H1 (cell line): ENCODE measurements at regions not wholly inside any gene's neighbourhood (a gene's known extent, or its start where the extent isn't known, plus 50 kb on each side); places are given as distances from the start of the nearest gene placed in this dataset.

Experiments
- CTCF ChIA-PET: fragments of 300-600 bp; sonication (Branson Sonifier 250); formaldehyde crosslinking; loops from one replicate; lab custom pipeline; 2021; ENCODE audit not compliant: partially characterized antibody; lab: Charles Lee
- POLR2A ChIA-PET: fragments of 300-600 bp; sonication (Branson Sonifier 250); formaldehyde crosslinking; loops from one replicate; lab custom pipeline; 2021; ENCODE audit warnings: inconsistent platforms; ENCODE audit not compliant: partially characterized antibody; lab: Charles Lee
- DNase-seq, 2 experiments: peaks; one replicate each; pipeline versions ENCODE4 v3.0.0 to v3.0.0-alpha.2; 2010 to 2022; ENCODE audit warnings: low spot score in 2 of 2, low read depth in 1 of 2, mixed read lengths in 1 of 2
- FAIRE-seq: peaks from 2 replicates; lab custom pipeline; 2011; peaks lifted over from hg19 to GRCh38; lab: Jason Lieb, UNC
- H2AFZ ChIP-seq: 2 replicates; pipeline ENCODE4 v1.8.1; 2012; ENCODE audit warnings: low read length, inconsistent platforms
- H2AK5ac ChIP-seq: 2 replicates; pipeline ENCODE4 v1.6.1; 2013; ENCODE audit warnings: low read depth, low read length
- H2BK120ac ChIP-seq: replicated peaks from 2 replicates; pipeline ENCODE3; 2013; ENCODE audit warnings: low read depth, low read length, inconsistent platforms
- H2BK12ac ChIP-seq: 2 replicates; pipeline ENCODE4 v1.6.1; 2013; ENCODE audit warnings: low read depth, low read length
- H2BK15ac ChIP-seq: 2 replicates; pipeline ENCODE4 v1.6.1; 2013; ENCODE audit warnings: low read length
- H2BK20ac ChIP-seq: 2 replicates; pipeline ENCODE4 v1.6.1; 2013; ENCODE audit warnings: low read length
- H2BK5ac ChIP-seq: 2 replicates; pipeline ENCODE4 v1.6.1; 2013; ENCODE audit warnings: low read depth, low read length
- H3K14ac ChIP-seq: 2 replicates; pipeline ENCODE4 v1.6.1; 2013; ENCODE audit warnings: inconsistent platforms; ENCODE audit not compliant: insufficient read length
- H3K18ac ChIP-seq: 2 replicates; pipeline ENCODE4 v1.6.1; 2013; ENCODE audit warnings: low read length; ENCODE audit errors: extremely low read depth
- H3K23ac ChIP-seq: 2 replicates; pipeline ENCODE4 v1.6.1; 2013; ENCODE audit warnings: inconsistent platforms; ENCODE audit not compliant: insufficient read length
- H3K23me2 ChIP-seq: 2 replicates; pipeline ENCODE4 v1.6.1; 2013; ENCODE audit warnings: low read depth, low read length
- H3K27ac ChIP-seq: 2 replicates; pipeline ENCODE4 v1.6.1; 2011; ENCODE audit warnings: low read depth, low read length, inconsistent platforms
- H3K27me3 ChIP-seq, 4 experiments: replicated peaks in 1 of 4; 1 replicate in 1 of 4; 2 replicates in 3 of 4; pipeline versions ENCODE4 v1.6.1 to v1.8.1; 2011 to 2013; ENCODE audit warnings: low read length in 3 of 4, mild to moderate bottlenecking in 3 of 4, inconsistent platforms in 2 of 4, mixed read lengths in 2 of 4, moderate library complexity in 1 of 4; ENCODE audit not compliant: control insufficient read depth in 3 of 4, insufficient read depth in 3 of 4; ENCODE audit errors: extremely low read depth in 1 of 4
- H3K36me3 ChIP-seq, 4 experiments: 2 replicates each; pipeline versions ENCODE4 v1.6.1 to v1.8.1; 2011 to 2013; ENCODE audit warnings: mild to moderate bottlenecking in 4 of 4, low read length in 3 of 4, moderate library complexity in 2 of 4, control low read depth in 1 of 4, inconsistent platforms in 1 of 4; ENCODE audit not compliant: insufficient read depth in 4 of 4, control insufficient read depth in 2 of 4
- H3K4ac ChIP-seq: replicated peaks from 2 replicates; pipeline ENCODE3; 2013; ENCODE audit warnings: low read length, low read depth, mixed read lengths, inconsistent platforms; ENCODE audit not compliant: insufficient read length
- H3K4me1 ChIP-seq, 4 experiments: replicated peaks in 1 of 4; 1 replicate in 1 of 4; 2 replicates in 3 of 4; pipeline versions ENCODE4 v1.6.1 to v1.8.1; 2011 to 2013; ENCODE audit warnings: low read length in 3 of 4, inconsistent platforms in 2 of 4, mixed read lengths in 1 of 4; ENCODE audit not compliant: insufficient read depth in 4 of 4, control insufficient read depth in 3 of 4
- H3K4me2 ChIP-seq, 2 experiments: 2 replicates each; pipeline versions ENCODE4 v1.6.1 to v1.8.1; 2011 to 2013; ENCODE audit warnings: low read depth in 2 of 2, low read length in 2 of 2, control low read depth in 1 of 2, inconsistent platforms in 1 of 2, mild to moderate bottlenecking in 1 of 2; ENCODE audit not compliant: insufficient read depth in 1 of 2
- H3K4me3 ChIP-seq, 4 experiments: fragments of 200-600, 300-600 bp in 1 of 4; sonication (generic), shearing (Covaris generic), sonication (Bioruptor Twin) in 1 of 4; 2 replicates each; pipeline versions ENCODE4 v1.5.1 to v1.8.1; 2011 to 2016; ENCODE audit warnings: low read length in 4 of 4, low read depth in 3 of 4, control low read depth in 2 of 4, inconsistent platforms in 2 of 4, mild to moderate bottlenecking in 2 of 4, mixed read lengths in 1 of 4, moderate library complexity in 1 of 4; ENCODE audit not compliant: insufficient read depth in 2 of 4; ENCODE audit errors: extremely low read depth in 1 of 4
- H3K56ac ChIP-seq: replicated peaks from 2 replicates; pipeline ENCODE3; 2013; ENCODE audit warnings: low read depth, mild to moderate bottlenecking, mixed read lengths, low read length, inconsistent platforms; ENCODE audit not compliant: insufficient read length
- H3K79me1 ChIP-seq: 2 replicates; pipeline ENCODE4 v1.6.1; 2013; ENCODE audit warnings: low read depth, low read length, control low read depth
- H3K79me2 ChIP-seq, 2 experiments: 2 replicates each; pipeline versions ENCODE4 v1.6.1 to v1.8.1; 2012 to 2013; ENCODE audit warnings: low read length in 2 of 2, mild to moderate bottlenecking in 2 of 2, inconsistent platforms in 1 of 2; ENCODE audit not compliant: insufficient read depth in 2 of 2, control insufficient read depth in 1 of 2
- H3K9ac ChIP-seq, 4 experiments: replicated peaks in 1 of 4; 1 replicate in 1 of 4; 2 replicates in 3 of 4; pipeline versions ENCODE4 v1.6.1 to v1.8.1; 2011 to 2013; ENCODE audit warnings: low read depth in 3 of 4, low read length in 3 of 4, control low read depth in 2 of 4, mild to moderate bottlenecking in 2 of 4, moderate library complexity in 2 of 4, inconsistent platforms in 1 of 4; ENCODE audit errors: extremely low read depth in 1 of 4
- H3K9me3 ChIP-seq, 2 experiments: 2 replicates each; pipeline versions ENCODE4 v1.6.1 to v1.8.1; 2012 to 2013; ENCODE audit warnings: mild to moderate bottlenecking in 2 of 2, moderate library complexity in 2 of 2, control low read depth in 1 of 2, inconsistent platforms in 1 of 2, low read depth in 1 of 2, low read length in 1 of 2, mixed read lengths in 1 of 2; ENCODE audit not compliant: insufficient read depth in 2 of 2
- H4K20me1 ChIP-seq, 2 experiments: replicated peaks in 1 of 2; 2 replicates each; pipeline versions ENCODE3 to v1.8.1; 2011 to 2013; ENCODE audit warnings: inconsistent platforms in 2 of 2, low read length in 2 of 2, mild to moderate bottlenecking in 1 of 2; ENCODE audit not compliant: insufficient read depth in 2 of 2, control insufficient read depth in 1 of 2
- H4K5ac ChIP-seq: 2 replicates; pipeline ENCODE4 v1.6.1; 2013; ENCODE audit warnings: low read length, low read depth, mixed read lengths, inconsistent platforms; ENCODE audit not compliant: insufficient read length
- H4K8ac ChIP-seq: 2 replicates; pipeline ENCODE4 v1.8.0; 2013; ENCODE audit warnings: mild to moderate bottlenecking, moderate library complexity, low read length, inconsistent platforms; ENCODE audit not compliant: insufficient read depth; ENCODE audit errors: extremely low read depth
- H4K91ac ChIP-seq: replicated peaks from 2 replicates; pipeline ENCODE3; 2013; ENCODE audit warnings: low read length, mixed read lengths, inconsistent platforms; ENCODE audit not compliant: insufficient read length
- NANOG ChIP-seq: IDR thresholded peaks from 2 replicates; pipeline ENCODE4 v1.6.1; 2011; ENCODE audit warnings: low read length, low read depth, mild to moderate bottlenecking, inconsistent platforms; ENCODE audit not compliant: insufficient read depth, poor library complexity, severe bottlenecking
- RBBP5 ChIP-seq: IDR thresholded peaks from 2 replicates; pipeline ENCODE4 v1.7.1; 2012; ENCODE audit warnings: low read depth, mild to moderate bottlenecking, inconsistent platforms, low read length, moderate library complexity, borderline replicate concordance
- TAF7 ChIP-seq: optimal IDR thresholded peaks from 2 replicates; pipeline ENCODE3; 2011; ENCODE audit warnings: low read depth, mild to moderate bottlenecking, inconsistent platforms, low read length, moderate library complexity, borderline replicate concordance
- WGBS, 2 experiments: shearing (Covaris generic) in 1 of 2; methylation state at CpG; one replicate each; pipeline versions ENCODE4 v1.1.6 to v1.1.7; 2013 to 2015; ENCODE audit warnings: low lambda C conversion rate in 2 of 2, mixed read lengths in 2 of 2, inconsistent platforms in 1 of 2, low coverage in 1 of 2, missing lambda C conversion rate in 1 of 2; ENCODE audit not compliant: insufficient replicate concordance in 2 of 2, insufficient coverage in 1 of 2, insufficient read length in 1 of 2; ENCODE audit errors: extremely low coverage in 1 of 2, missing lambda C conversion rate in 1 of 2; 5-methylcytosine and 5-hydroxymethylcytosine counted together

- Histone ChIP-seq H3K14ac (no peak overlapping the region), H3K4me1 (no peaks in the 10 kb centered on the region), H4K91ac (no peak overlapping the region), H3K36me3 (no peaks in the 10 kb centered on the region), H4K20me1 (no peaks in the 10 kb centered on the region), H3K23ac (no peak overlapping the region), H3K4me2 (no peak overlapping the region), H3K18ac (no peak overlapping the region), H2BK15ac (no peak overlapping the region), H3K79me1 (no peaks in the 10 kb centered on the region), H2AFZ (no peak overlapping the region), H4K8ac (no peak overlapping the region), H2BK5ac (no peak overlapping the region), H3K79me2 (no peaks in the 10 kb centered on the region), H3K9me3 (no peaks in the 10 kb centered on the region), H3K23me2 (no peaks in the 10 kb centered on the region), H3K9ac (no peak overlapping the region), H3K56ac (no peak overlapping the region), H2BK120ac (no peak overlapping the region), H2AK5ac (no peak overlapping the region), H2BK20ac (no peak overlapping the region), H3K27ac (no peak overlapping the region), H3K27me3 (no peaks in the 10 kb centered on the region), H3K4me3 (no peak overlapping the region), H2BK12ac (no peak overlapping the region), H3K4ac (no peak overlapping the region), H4K5ac (no peak overlapping the region)
- ChIA-PET CTCF (interaction anchor here (0.8 to 2.4 kb wide), 7 partner anchors 9 to 179 kb away, joined by 3 to 10 read pairs (median 3); no protein-coding TSS in a partner anchor), POLR2A (no interaction called here)
- WGBS, 2 experiments, result 91% methylated on average over 12 of the region's 12 CpGs; no CpG with 5 or more reads in 1 of the 2 experiments
- DNase-seq (no peak), FAIRE-seq (no peak)
- TF ChIP-seq NANOG, result no peak
- no peak for TF ChIP-seq RBBP5
- TF ChIP-seq TAF7, result no peak
Observed at GRCh38 chr10:78438907-78439809, 405.5 kb downstream of the RPS24 start.
